H9 (cell line): ENCODE measurements at regions not wholly inside any gene's neighbourhood (a gene's known extent, or its start where the extent isn't known, plus 50 kb on each side); places are given as distances from the start of the nearest gene placed in this dataset.
A peak's percentile ranks its signal among the peaks of the same experiment; 100 is the strongest.

Source experiments
- DNase-seq: peaks from one replicate; pipeline ENCODE4 v3.0.0-alpha.2; 2017
- H2AFZ ChIP-seq: one replicate; pipeline ENCODE4 v1.6.1; 2013; ENCODE audit warnings: mild to moderate bottlenecking, low read length, control low read depth, moderate library complexity
- H2AK5ac ChIP-seq: 2 replicates; pipeline ENCODE4 v1.6.1; 2013; ENCODE audit warnings: low read length, control low read depth, mixed read lengths; ENCODE audit not compliant: insufficient read length
- H2BK120ac ChIP-seq: one replicate; pipeline ENCODE4 v1.6.1; 2013; ENCODE audit warnings: low read depth, mild to moderate bottlenecking, low read length, control low read depth, inconsistent platforms; ENCODE audit not compliant: poor library complexity, severe bottlenecking
- H2BK12ac ChIP-seq: 2 replicates; pipeline ENCODE4 v1.6.1; 2013; ENCODE audit warnings: low read length, control low read depth, mixed read lengths, low read depth; ENCODE audit not compliant: insufficient read length
- H2BK15ac ChIP-seq: 2 replicates; pipeline ENCODE4 v1.6.1; 2013; ENCODE audit warnings: low read depth, low read length, control low read depth
- H2BK20ac ChIP-seq: one replicate; pipeline ENCODE4 v1.6.1; 2013; ENCODE audit warnings: low read depth, mild to moderate bottlenecking, low read length, control low read depth, inconsistent platforms; ENCODE audit not compliant: poor library complexity, severe bottlenecking
- H2BK5ac ChIP-seq: 2 replicates; pipeline ENCODE4 v1.6.1; 2013; ENCODE audit warnings: low read length, control low read depth, mixed read lengths; ENCODE audit not compliant: insufficient read length
- H3K14ac ChIP-seq: 2 replicates; pipeline ENCODE4 v1.6.1; 2013; ENCODE audit warnings: low read length, control low read depth; ENCODE audit not compliant: insufficient read depth
- H3K18ac ChIP-seq: 2 replicates; pipeline ENCODE4 v1.6.1; 2013; ENCODE audit warnings: low read depth, mild to moderate bottlenecking, mixed read lengths, low read length, control low read depth; ENCODE audit not compliant: insufficient read length
- H3K23ac ChIP-seq: 2 replicates; pipeline ENCODE4 v1.6.1; 2013; ENCODE audit warnings: low read length, control low read depth, mixed read lengths, low read depth; ENCODE audit not compliant: insufficient read length
- H3K23me2 ChIP-seq: 2 replicates; pipeline ENCODE4 v1.6.1; 2013; ENCODE audit warnings: low read depth, mild to moderate bottlenecking, mixed read lengths, low read length, control low read depth; ENCODE audit not compliant: insufficient read length, poor library complexity, severe bottlenecking
- H3K27ac ChIP-seq: 2 replicates; pipeline ENCODE4 v1.5.1; 2013; ENCODE audit warnings: low read length, control low read depth, mixed read lengths, low read depth; ENCODE audit not compliant: insufficient read length
- H3K27me3 ChIP-seq: 2 replicates; pipeline ENCODE4 v1.6.1; 2013; ENCODE audit warnings: low read length, control low read depth, inconsistent platforms; ENCODE audit not compliant: insufficient read depth
- H3K4ac ChIP-seq: 2 replicates; pipeline ENCODE4 v1.6.1; 2013; ENCODE audit warnings: low read depth, mild to moderate bottlenecking, control low read depth, inconsistent platforms, low read length, moderate library complexity
- H3K4me1 ChIP-seq: 2 replicates; pipeline ENCODE4 v1.6.1; 2013; ENCODE audit warnings: low read length, control low read depth, inconsistent platforms; ENCODE audit not compliant: insufficient read depth
- H3K4me2 ChIP-seq: 2 replicates; pipeline ENCODE4 v1.6.1; 2013; ENCODE audit warnings: low read length, control low read depth, mixed read lengths; ENCODE audit not compliant: insufficient read length, insufficient read depth
- H3K56ac ChIP-seq: 2 replicates; pipeline ENCODE4 v1.6.1; 2013; ENCODE audit warnings: low read depth, mild to moderate bottlenecking, mixed read lengths, low read length, control low read depth; ENCODE audit not compliant: insufficient read length
- H3K79me1 ChIP-seq: 2 replicates; pipeline ENCODE4 v1.6.1; 2013; ENCODE audit warnings: low read depth, mild to moderate bottlenecking, moderate library complexity, low read length, control low read depth, inconsistent platforms; ENCODE audit not compliant: insufficient read depth, poor library complexity, severe bottlenecking
- H3K79me2 ChIP-seq: 2 replicates; pipeline ENCODE4 v1.6.1; 2013; ENCODE audit warnings: low read length, control low read depth, inconsistent platforms; ENCODE audit not compliant: insufficient read depth
- H3K9ac ChIP-seq: 2 replicates; pipeline ENCODE4 v1.6.1; 2013; ENCODE audit warnings: low read length, control low read depth, mixed read lengths; ENCODE audit not compliant: insufficient read length; ENCODE audit errors: extremely low read depth
- H3K9me3 ChIP-seq: one replicate; pipeline ENCODE4 v1.6.1; 2013; ENCODE audit warnings: low read depth, low read length, inconsistent platforms; ENCODE audit not compliant: control insufficient read depth
- H3T11ph ChIP-seq: one replicate; pipeline ENCODE4 v1.6.1; 2013; ENCODE audit warnings: mild to moderate bottlenecking, low read length, control low read depth, inconsistent platforms
- H4K20me1 ChIP-seq: one replicate; pipeline ENCODE4 v1.6.1; 2013; ENCODE audit not compliant: control insufficient read depth, insufficient read length, insufficient read depth
- H4K5ac ChIP-seq: 2 replicates; pipeline ENCODE4 v1.6.1; 2013; ENCODE audit warnings: low read depth, mild to moderate bottlenecking, mixed read lengths, low read length, control low read depth; ENCODE audit not compliant: insufficient read length
- H4K8ac ChIP-seq: replicated peaks from 2 replicates; pipeline ENCODE4 v1.6.1; 2013; ENCODE audit warnings: low read length, control low read depth, mixed read lengths, low read depth; ENCODE audit not compliant: insufficient read length
- H4K91ac ChIP-seq: 2 replicates; pipeline ENCODE4 v1.6.1; 2013; ENCODE audit warnings: low read depth, mild to moderate bottlenecking, moderate library complexity, mixed read lengths, low read length, control low read depth; ENCODE audit not compliant: insufficient read length
- H3K27ac Mint-ChIP-seq, 3 experiments: 2 replicates in 2 of 3; 3 replicates in 1 of 3; pipeline ENCODE4 v1.8.0; 2020 to 2021; ENCODE audit warnings: mixed read lengths in 3 of 3, mild to moderate bottlenecking in 1 of 3, moderate library complexity in 1 of 3
- H3K27me3 Mint-ChIP-seq: 2 replicates; pipeline ENCODE4 v1.8.0; 2021; ENCODE audit warnings: low read depth, mild to moderate bottlenecking, moderate library complexity, mixed read lengths
- H3K36me3 Mint-ChIP-seq, 3 experiments: 2 replicates in 2 of 3; 3 replicates in 1 of 3; pipeline ENCODE4 v1.8.0; 2020 to 2021; ENCODE audit warnings: low read depth in 3 of 3, mixed read lengths in 3 of 3; ENCODE audit not compliant: insufficient read depth in 1 of 3
- H3K4me1 Mint-ChIP-seq, 2 experiments: 2 replicates each; pipeline ENCODE4 v1.8.0; 2020; ENCODE audit warnings: mixed read lengths in 2 of 2
- H3K4me3 Mint-ChIP-seq, 2 experiments: 2 replicates in 1 of 2; 3 replicates in 1 of 2; pipeline ENCODE4 v1.8.0; 2020 to 2021; ENCODE audit warnings: mild to moderate bottlenecking in 2 of 2, mixed read lengths in 2 of 2, moderate library complexity in 1 of 2
- H3K9me3 Mint-ChIP-seq, 2 experiments: 2 replicates in 1 of 2; 3 replicates in 1 of 2; pipeline ENCODE4 v1.8.0; 2020; ENCODE audit warnings: mild to moderate bottlenecking in 2 of 2, mixed read lengths in 2 of 2, moderate library complexity in 1 of 2
- CTCF ChIP-seq: fragments of 200-600 bp; sonication (generic); conservative IDR thresholded peaks from 3 replicates; pipeline ENCODE4 v1.8.0; 2021; ENCODE audit warnings: antibody characterized with exemption, mild to moderate bottlenecking
- WGBS: extraction: QIAGEN DNeasy Blood & Tissue Kit; methylation state at CpG from one replicate; pipeline ENCODE4 v1.1.7; 2013; ENCODE audit warnings: missing lambda C conversion rate, low lambda C conversion rate, mixed read lengths; ENCODE audit not compliant: insufficient read length; ENCODE audit errors: extremely low coverage; 5-methylcytosine and 5-hydroxymethylcytosine counted together

DNA sequence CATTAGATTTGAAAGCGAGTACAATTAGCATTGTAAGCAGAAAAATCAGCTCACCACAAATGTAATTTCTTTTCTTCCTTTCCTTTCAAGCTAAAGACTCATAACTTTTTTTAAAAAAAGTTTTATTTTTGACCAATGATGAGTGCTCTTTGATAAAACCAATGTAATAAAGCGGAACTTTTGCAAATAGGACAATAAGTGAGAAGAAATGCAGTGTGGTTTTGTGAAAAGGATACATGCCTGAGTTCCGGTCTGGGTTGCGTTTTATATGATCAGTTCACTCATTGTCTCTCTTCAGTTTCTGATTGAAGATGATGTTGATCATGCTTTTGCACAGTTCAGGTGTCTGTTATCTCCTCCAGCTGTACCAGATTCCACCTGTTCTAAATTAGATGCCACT is 274.4 kb downstream of the KLF12 start:
- Mint-ChIP-seq H3K27me3 (no peaks in the 10 kb centered on the region), H3K4me3 (no peak overlapping the region), H3K36me3 (no peaks in the 10 kb centered on the region; a peak in 1 of 7 replicates), H3K27ac (peak overlapping the region in 2 of 3 experiments; percentile 4 to 10; a peak in 2 of 7 replicates), H3K4me1 (peaks cover 2 to 16% of the 10 kb centered on the region in 2 experiments), H3K9me3 (no peaks in the 10 kb centered on the region)
- Histone ChIP-seq H4K91ac (no peak overlapping the region), H3K4me1 (no peaks in the 10 kb centered on the region), H4K5ac (no peak overlapping the region), H3K9ac (no peak overlapping the region), H3T11ph (no peak overlapping the region), H3K27ac (no peak overlapping the region), H3K4me2 (no peak overlapping the region), H2BK15ac (no peak overlapping the region), H3K23ac (no peak overlapping the region), H2BK5ac (no peak overlapping the region), H2AK5ac (no peak overlapping the region), H3K14ac (no peak overlapping the region), H2BK120ac (no peak overlapping the region), H3K18ac (no peak overlapping the region), H2BK20ac (no peak overlapping the region), H3K27me3 (no peaks in the 10 kb centered on the region), H3K23me2 (no peaks in the 10 kb centered on the region), H3K79me1 (no peaks in the 10 kb centered on the region), H4K8ac (no peak overlapping the region), H4K20me1 (no peaks in the 10 kb centered on the region), H3K79me2 (no peaks in the 10 kb centered on the region), H2AFZ (no peak overlapping the region), H3K9me3 (no peaks in the 10 kb centered on the region), H3K4ac (no peak overlapping the region), H3K56ac (no peak overlapping the region), H2BK12ac (no peak overlapping the region)
- DNase-seq, result no peak
- no CpG with 5 or more reads among the region's 4 CpGs for WGBS
- TF ChIP-seq CTCF, result no peak
